Sigmoid colon (tissue), 6 donors: ENCODE measurements at regions not wholly inside any gene's neighbourhood (a gene's known extent, or its start where the extent isn't known, plus 50 kb on each side); places are given as distances from the start of the nearest gene placed in this dataset.

Experiments used
- DNase-seq: peaks from one replicate; pipeline ENCODE4 v3.0.0-alpha.2; 2019
- H3K27ac ChIP-seq, 4 donors: fragments of 200-600 bp; sonication (generic); one replicate each; pipeline ENCODE4 v1.5.1; 2016 to 2019; ENCODE audit warnings: mild to moderate bottlenecking in 1 of 4
- H3K27me3 ChIP-seq, 3 donors: fragments of 200-600 bp; sonication (generic); one replicate each; pipeline ENCODE4 v1.5.1; 2019; ENCODE audit warnings: mild to moderate bottlenecking in 1 of 3
- H3K36me3 ChIP-seq, 4 donors: fragments of 200-600 bp; sonication (generic); one replicate each; pipeline ENCODE4 v1.5.1; 2016 to 2019
- H3K4me1 ChIP-seq, 4 donors: fragments of 200-600 bp; sonication (generic); one replicate each; pipeline ENCODE4 v1.5.1; 2017 to 2019
- H3K4me3 ChIP-seq, 4 donors: fragments of 200-600 bp; sonication (generic); one replicate each; pipeline ENCODE4 v1.5.1; 2017 to 2019; ENCODE audit warnings: mild to moderate bottlenecking in 2 of 4, moderate library complexity in 1 of 4
- H3K9me3 ChIP-seq, 4 donors: fragments of 200-600 bp in 3 of 4; sonication (generic) in 3 of 4; one replicate each; pipeline versions ENCODE4 v1.5.1 to v1.6.1; 2013 to 2019
- CTCF ChIP-seq, 4 experiments: fragments of 450-650 bp in 3 of 4; fragments of 200-600 bp in 1 of 4; IDR thresholded peaks; one replicate each; pipeline ENCODE4 v1.5.1; 2016 to 2019; ENCODE audit warnings: antibody characterized with exemption in 4 of 4, mild to moderate bottlenecking in 3 of 4, moderate library complexity in 2 of 4
- EP300 ChIP-seq, 4 donors: sonication (generic); formaldehyde crosslinking; IDR thresholded peaks; one replicate each; pipeline ENCODE4 v1.6.1; 2017; ENCODE audit warnings: antibody characterized with exemption in 4 of 4
- POLR2A ChIP-seq, 2 donors: fragments of 450-650 bp; IDR thresholded peaks; one replicate each; pipeline ENCODE4 v1.6.1; 2016; ENCODE audit warnings: antibody characterized with exemption in 2 of 2, mild to moderate bottlenecking in 2 of 2, moderate library complexity in 2 of 2
- POLR2AphosphoS5 ChIP-seq, 4 donors: sonication (generic); formaldehyde crosslinking; IDR thresholded peaks; one replicate each; pipeline ENCODE4 v1.6.1; 2017; ENCODE audit warnings: antibody characterized with exemption in 4 of 4
- WGBS, 2 donors: extraction: QIAGEN DNeasy Blood & Tissue Kit; methylation state at CpG; one replicate each; pipeline ENCODE4 v1.1.7; 2013; 5-methylcytosine and 5-hydroxymethylcytosine counted together
- intact Hi-C: fragments of 100-400 bp; cut with DNase I; formaldehyde crosslinking; loops from one replicate; pipeline ENCODE4 v1.15.1; 2023
- donor health status: healthy with polysubstance abuse.
- donor health status: healthy.

- Histone ChIP-seq H3K27ac (no peak overlapping the region), H3K36me3 (no peaks in the 10 kb centered on the region), H3K9me3 (no peaks in the 10 kb centered on the region), H3K27me3 (no peaks in the 10 kb centered on the region), H3K4me3 (no peak overlapping the region), H3K4me1 (no peaks in the 10 kb centered on the region)
- intact Hi-C loops, result no loop called here
- 88 to 91% methylated on average over 10 of the region's 10 CpGs for WGBS, 2 donors
- DNase-seq, result no peak
- no peak for TF ChIP-seq POLR2AphosphoS5 (IDR thresholded peaks at IDR 0.05)
- no peak for TF ChIP-seq CTCF (IDR thresholded peaks at IDR 0.05)
- TF ChIP-seq POLR2A (IDR thresholded peaks at IDR 0.05), result no peak
- no peak for TF ChIP-seq EP300 (IDR thresholded peaks at IDR 0.05)
Measured at GRCh38 chr3:110126065-110126464, 788.7 kb upstream of the DPPA4 start.

DNA sequence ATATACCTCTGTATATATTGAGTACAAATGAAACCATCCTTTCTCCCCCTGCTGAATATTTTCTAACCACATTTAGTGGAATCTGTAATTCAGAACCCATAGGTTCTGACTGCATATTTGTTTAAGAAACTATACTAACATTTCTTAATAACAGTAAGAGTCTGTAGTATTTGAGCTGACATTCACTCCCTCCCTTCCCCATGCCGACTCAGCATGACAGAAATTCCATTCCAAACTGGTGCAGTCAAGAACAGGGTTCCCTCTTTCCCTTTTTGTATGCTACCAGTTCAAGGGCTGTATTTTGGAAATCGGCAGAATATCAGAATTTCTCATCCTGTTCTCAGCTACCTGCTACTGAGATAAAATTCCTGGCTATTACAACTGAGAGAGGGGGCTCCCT, 796.6 kb upstream of the DPPA4 start:
- no peak overlapping the region for H3K27ac ChIP-seq
- peaks cover 0 to 4% (median 0%) of the 10 kb centered on the region in 4 donors for H3K9me3 ChIP-seq
- intact Hi-C loops, result no loop called here
- TF ChIP-seq POLR2A (IDR thresholded peaks at IDR 0.05), result no peak
- no peak overlapping the region for H3K4me3 ChIP-seq
- no peaks in the 10 kb centered on the region for H3K4me1 ChIP-seq
- H3K36me3 ChIP-seq, result no peaks in the 10 kb centered on the region
- no peaks in the 10 kb centered on the region for H3K27me3 ChIP-seq
- 87 to 89% methylated on average over 2 of the region's 2 CpGs for WGBS, 2 donors
- DNase-seq, result no peak

DNA sequence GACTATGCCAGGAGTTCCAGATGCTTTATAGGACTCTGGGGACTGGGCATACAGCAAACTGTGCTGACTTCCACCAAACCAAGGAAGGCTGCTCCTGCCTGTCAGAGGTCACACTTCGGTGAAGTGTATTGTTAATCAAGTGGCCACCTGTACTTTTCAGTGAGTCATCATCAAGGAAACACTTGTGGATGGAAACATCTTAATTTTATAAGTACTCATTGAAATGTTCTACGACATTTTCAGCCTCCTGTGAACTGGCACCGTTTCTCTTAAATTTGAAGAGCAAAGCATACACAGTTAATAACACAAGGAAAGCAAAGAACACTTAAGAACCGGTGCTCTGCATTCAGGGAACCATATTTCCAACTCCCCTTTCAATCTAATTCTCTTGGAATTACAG, 801.7 kb upstream of the DPPA4 start:
- Histone ChIP-seq H3K36me3 (no peaks in the 10 kb centered on the region), H3K4me3 (no peak overlapping the region), H3K4me1 (peaks cover 0 to 4% (median 1%) of the 10 kb centered on the region in 4 donors), H3K9me3 (peaks cover 0 to 4% (median 0%) of the 10 kb centered on the region in 4 donors), H3K27ac (no peak overlapping the region), H3K27me3 (no peaks in the 10 kb centered on the region)
- DNase-seq, result no peak
- intact Hi-C loops, result no loop called here
- WGBS, 2 donors, result 76% methylated on average over 4 of the region's 4 CpGs
- TF ChIP-seq POLR2A (IDR thresholded peaks at IDR 0.05) (no peak), POLR2AphosphoS5 (IDR thresholded peaks at IDR 0.05) (no peak), CTCF (IDR thresholded peaks at IDR 0.05) (no peak), EP300 (IDR thresholded peaks at IDR 0.05) (no peak)

DNA sequence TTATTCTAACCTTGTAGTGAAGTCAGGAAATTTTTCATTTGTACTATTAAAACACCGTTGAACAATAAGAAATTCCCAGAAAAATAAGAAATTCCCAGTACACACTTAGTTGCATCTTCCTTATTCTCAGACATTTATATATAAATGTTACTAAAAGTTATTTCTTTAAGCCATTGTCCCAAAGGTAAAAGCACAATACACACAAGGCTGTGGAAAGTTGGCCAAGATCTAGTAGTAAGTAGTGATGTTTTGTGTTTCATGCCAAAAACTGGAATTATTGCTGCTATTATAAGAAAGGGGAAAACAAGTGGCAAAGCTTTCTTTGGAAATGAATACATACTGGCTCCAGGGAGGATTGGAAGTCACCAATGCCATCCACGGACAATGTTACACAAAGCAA, 802.5 kb upstream of the DPPA4 start:
- 82 to 90% methylated on average over 2 of the region's 2 CpGs for WGBS, 2 donors
- H3K4me1 ChIP-seq, result peaks cover 0 to 4% (median 1%) of the 10 kb centered on the region in 4 donors
- intact Hi-C loops, result no loop called here
- no peaks in the 10 kb centered on the region for H3K36me3 ChIP-seq
- no peak for TF ChIP-seq EP300 (IDR thresholded peaks at IDR 0.05)
- no peak for TF ChIP-seq CTCF (IDR thresholded peaks at IDR 0.05)
- peaks cover 0 to 4% (median 0%) of the 10 kb centered on the region in 4 donors for H3K9me3 ChIP-seq
- H3K27me3 ChIP-seq, result no peaks in the 10 kb centered on the region
- H3K27ac ChIP-seq, result no peak overlapping the region
- H3K4me3 ChIP-seq, result no peak overlapping the region
- no peak for DNase-seq

GRCh38 chr3:110149763-110150162, 812.4 kb upstream of the DPPA4 start:
- intact Hi-C loops, result no loop called here
- DNase-seq, result no peak
- Histone ChIP-seq H3K9me3 (no peaks in the 10 kb centered on the region), H3K4me3 (no peak overlapping the region), H3K27me3 (no peaks in the 10 kb centered on the region), H3K4me1 (no peaks in the 10 kb centered on the region), H3K36me3 (no peaks in the 10 kb centered on the region), H3K27ac (no peak overlapping the region)
- TF ChIP-seq POLR2A (IDR thresholded peaks at IDR 0.05) (no peak), POLR2AphosphoS5 (IDR thresholded peaks at IDR 0.05) (no peak)

DNA sequence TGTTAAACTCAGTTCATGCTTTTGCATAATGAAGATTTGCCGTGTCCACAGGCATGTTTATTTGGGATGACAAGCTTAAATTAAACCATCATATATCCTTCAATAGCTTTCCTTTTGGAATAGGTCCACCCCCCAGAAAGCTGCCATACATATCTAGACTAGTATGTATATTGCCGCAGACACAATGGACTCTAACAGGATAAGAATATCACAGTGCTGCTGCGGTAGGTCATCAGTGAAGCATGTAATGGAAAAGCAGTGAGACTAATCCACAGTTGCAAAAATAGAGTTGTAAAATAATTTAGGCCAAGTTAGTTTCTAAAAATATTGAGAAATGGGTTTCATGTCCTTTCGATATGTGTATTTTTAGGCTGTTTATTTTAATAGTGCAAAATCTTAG, 819.9 kb upstream of the DPPA4 start:
- no peak for DNase-seq
- Histone ChIP-seq H3K4me3 (no peak overlapping the region), H3K36me3 (no peaks in the 10 kb centered on the region), H3K27me3 (no peaks in the 10 kb centered on the region), H3K27ac (no peak overlapping the region), H3K4me1 (no peaks in the 10 kb centered on the region), H3K9me3 (no peaks in the 10 kb centered on the region)
- 85 to 93% methylated on average over 4 of the region's 4 CpGs for WGBS, 2 donors
- no peak for TF ChIP-seq POLR2A (IDR thresholded peaks at IDR 0.05)
- TF ChIP-seq CTCF (IDR thresholded peaks at IDR 0.05), result no peak
- TF ChIP-seq EP300 (IDR thresholded peaks at IDR 0.05), result no peak
- no peak for TF ChIP-seq POLR2AphosphoS5 (IDR thresholded peaks at IDR 0.05)
- intact Hi-C loops, result no loop called here
